Keratinocyte (primary cell): ENCODE measurements at regions not wholly inside any gene's neighbourhood (a gene's known extent, or its start where the extent isn't known, plus 50 kb on each side); places are given as distances from the start of the nearest gene placed in this dataset.

ENCODE experiments used
- EZH2 ChIP-seq: IDR thresholded peaks from one replicate; pipeline ENCODE4 v1.6.1; 2012; ENCODE audit warnings: inconsistent platforms, mild to moderate bottlenecking, low read length, moderate library complexity
- TF ChIP-seq, protein P1 (sequence below), 3 experiments: IDR thresholded peaks in 1 of 3; conservative IDR thresholded peaks in 1 of 3; optimal IDR thresholded peaks in 1 of 3; 2 replicates in 2 of 3; 3 replicates in 1 of 3; pipeline versions ENCODE3 to v1.5.1; 2011; ENCODE audit warnings: low read length in 3 of 3, mild to moderate bottlenecking in 3 of 3, moderate library complexity in 2 of 3, control low read depth in 1 of 3, inconsistent platforms in 1 of 3; ENCODE audit not compliant: insufficient read depth in 2 of 3; ENCODE audit errors: extremely low read depth in 1 of 3

DNA sequence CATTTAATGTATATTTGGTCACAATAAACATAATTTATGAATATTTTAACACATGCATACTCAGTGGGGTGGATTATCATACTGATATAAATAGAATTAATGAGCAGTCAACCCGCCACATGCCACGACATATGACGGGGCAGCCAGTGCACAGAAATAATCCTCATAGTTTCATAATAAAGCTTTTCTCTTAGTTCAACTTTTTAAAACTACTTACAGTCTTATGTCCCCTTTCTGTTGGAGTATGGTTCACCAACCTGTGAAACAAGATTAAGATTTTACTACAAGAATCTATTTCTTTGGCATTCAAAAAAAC lies 75.6 kb upstream of the ETAA1 start:
- TF ChIP-seq, protein P1, sequence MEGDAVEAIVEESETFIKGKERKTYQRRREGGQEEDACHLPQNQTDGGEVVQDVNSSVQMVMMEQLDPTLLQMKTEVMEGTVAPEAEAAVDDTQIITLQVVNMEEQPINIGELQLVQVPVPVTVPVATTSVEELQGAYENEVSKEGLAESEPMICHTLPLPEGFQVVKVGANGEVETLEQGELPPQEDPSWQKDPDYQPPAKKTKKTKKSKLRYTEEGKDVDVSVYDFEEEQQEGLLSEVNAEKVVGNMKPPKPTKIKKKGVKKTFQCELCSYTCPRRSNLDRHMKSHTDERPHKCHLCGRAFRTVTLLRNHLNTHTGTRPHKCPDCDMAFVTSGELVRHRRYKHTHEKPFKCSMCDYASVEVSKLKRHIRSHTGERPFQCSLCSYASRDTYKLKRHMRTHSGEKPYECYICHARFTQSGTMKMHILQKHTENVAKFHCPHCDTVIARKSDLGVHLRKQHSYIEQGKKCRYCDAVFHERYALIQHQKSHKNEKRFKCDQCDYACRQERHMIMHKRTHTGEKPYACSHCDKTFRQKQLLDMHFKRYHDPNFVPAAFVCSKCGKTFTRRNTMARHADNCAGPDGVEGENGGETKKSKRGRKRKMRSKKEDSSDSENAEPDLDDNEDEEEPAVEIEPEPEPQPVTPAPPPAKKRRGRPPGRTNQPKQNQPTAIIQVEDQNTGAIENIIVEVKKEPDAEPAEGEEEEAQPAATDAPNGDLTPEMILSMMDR (optimal IDR thresholded peaks at IDR 0.05 in 1 of 3, IDR thresholded peaks at IDR 0.05 in 1 of 3, conservative IDR thresholded peaks at IDR 0.05 in 1 of 3; ENCODE audit: extremely low read depth in 1 of 3, insufficient read depth in 2 of 3, low read length in 3 of 3): no peak
- TF ChIP-seq EZH2: no peak
